ENCODE measurements at regions not wholly inside any gene's neighbourhood (a gene's known extent, or its start where the extent isn't known, plus 50 kb on each side); places are given as distances from the start of the nearest gene placed in this dataset.

DNA sequence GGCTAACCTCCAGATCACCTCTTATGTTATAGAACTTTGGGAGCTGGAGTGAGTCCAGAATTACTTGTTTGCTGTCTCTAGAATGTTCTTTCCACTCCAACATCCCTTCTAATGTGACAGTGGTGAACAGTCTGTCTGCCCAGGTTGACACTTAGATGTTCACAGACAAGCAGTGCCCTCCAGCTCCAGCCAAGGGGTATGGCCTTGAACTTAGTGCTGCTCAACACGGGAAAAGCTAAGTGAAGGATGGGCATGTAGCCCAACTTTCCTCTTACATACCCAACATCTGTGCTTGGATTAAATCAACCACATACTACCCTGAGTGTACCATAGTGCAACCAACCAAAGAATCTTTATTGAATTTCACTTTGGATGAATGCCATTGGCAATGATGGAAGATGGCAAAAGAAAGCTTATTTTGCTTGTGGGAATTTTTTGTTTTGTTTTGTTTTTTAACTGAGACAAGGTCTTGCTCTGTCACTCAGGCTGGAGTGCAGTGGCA lies 201.2 kb downstream of the NXNL2 start:
- BruUV-seq (replicated peaks), result no TSS peak
- H3K27ac ChIP-seq (ENCODE audit: insufficient read depth, low read length), result no peak overlapping the region
- DNase-seq, result no peak
- H3K36me3 ChIP-seq (ENCODE audit: control insufficient read depth, insufficient read depth, low read length), result no peaks in the 10 kb centered on the region
- H3K79me1 ChIP-seq (ENCODE audit: low read depth in 1 of 2, low read length in 2 of 2), result no peaks in the 10 kb centered on the region
- peak overlapping the region; percentile 29; the same call in 1 of the 2 replicates for H2BK20ac ChIP-seq (ENCODE audit: low read depth, low read length)
- no peak overlapping the region for H2AFZ ChIP-seq (replicated peaks; ENCODE audit: low read length, poor library complexity)
- H3K56ac ChIP-seq (ENCODE audit: extremely low read depth, insufficient read depth, low read length), result no peak overlapping the region
- no peak overlapping the region for H3K4me2 ChIP-seq (ENCODE audit: low read depth, low read length)
- H3K4ac ChIP-seq (ENCODE audit: low read depth, low read length), result peak overlapping the region; percentile 53; the same call in 1 of the 2 replicates
- no peak overlapping the region for H2BK5ac ChIP-seq (ENCODE audit: low read depth, low read length, poor library complexity, severe bottlenecking)
- no peak overlapping the region for H4K5ac ChIP-seq (ENCODE audit: low read depth, low read length)
- WGBS, 2 experiments (ENCODE audit: extremely low coverage in 2 of 2, insufficient read length in 1 of 2), result no CpG with 5 or more reads among the region's 1 CpG
- no peaks in the 10 kb centered on the region for H4K20me1 ChIP-seq (ENCODE audit: insufficient read depth, low read length)
- no peaks in the 10 kb centered on the region for H3K27me3 ChIP-seq (ENCODE audit: control insufficient read depth, insufficient read depth, low read length)
- dilution Hi-C loops (cut with HindIII; ENCODE audit: low sequenced_read_pairs, unreplicated experiment) (no loop called here), intact Hi-C loops (cut with micrococcal nuclease) (no loop called here), in situ Hi-C loops (cut with MboI; ENCODE audit: low sequenced_read_pairs) (no loop called here)
- H2AK5ac ChIP-seq (ENCODE audit: low read depth, low read length), result peak overlapping the region; percentile 66; the same call in 1 of the 2 replicates
- H3K9ac ChIP-seq (ENCODE audit: low read depth, low read length), result no peak overlapping the region
- H3K14ac ChIP-seq (replicated peaks; ENCODE audit: low read depth, low read length), result no peak overlapping the region
- H3K18ac ChIP-seq (ENCODE audit: low read depth, low read length), result peak overlapping the region; percentile 20; the same call in 1 of the 2 replicates
- H2BK15ac ChIP-seq (ENCODE audit: low read depth, low read length), result peak overlapping the region; percentile 65; the same call in 2 of the 3 replicates
- peaks cover under 1% of the 10 kb centered on the region; the same call in 1 of the 2 replicates for H3K9me3 ChIP-seq (ENCODE audit: control insufficient read depth, insufficient read depth, low read length)
- H2BK120ac ChIP-seq (ENCODE audit: low read depth, low read length), result peak overlapping the region; percentile 68; the same call in 1 of the 2 replicates
- no peak overlapping the region for H3K23ac ChIP-seq (ENCODE audit: low read depth, low read length)
- peaks cover 25% of the 10 kb centered on the region for H3K4me1 ChIP-seq (ENCODE audit: control insufficient read depth, insufficient read depth, low read length)
- no peak overlapping the region for H4K91ac ChIP-seq (ENCODE audit: insufficient read depth, low read depth, low read length)
- POLR2A ChIA-PET (ENCODE audit: unreplicated experiment), result no interaction called here
- CTCF ChIA-PET, result interaction anchor here (1.2 kb wide), 1 partner anchor 10 kb away, joined by 3 read pairs; no protein-coding TSS in a partner anchor
- H2AK9ac ChIP-seq (replicated peaks; ENCODE audit: low read depth, low read length, poor library complexity), result no peak overlapping the region
- peaks cover 8% of the 10 kb centered on the region for H3K9me1 ChIP-seq (ENCODE audit: insufficient read depth, low read length)
- ATAC-seq (ENCODE audit: low read depth), result no peak
- TF ChIP-seq, protein P1, sequence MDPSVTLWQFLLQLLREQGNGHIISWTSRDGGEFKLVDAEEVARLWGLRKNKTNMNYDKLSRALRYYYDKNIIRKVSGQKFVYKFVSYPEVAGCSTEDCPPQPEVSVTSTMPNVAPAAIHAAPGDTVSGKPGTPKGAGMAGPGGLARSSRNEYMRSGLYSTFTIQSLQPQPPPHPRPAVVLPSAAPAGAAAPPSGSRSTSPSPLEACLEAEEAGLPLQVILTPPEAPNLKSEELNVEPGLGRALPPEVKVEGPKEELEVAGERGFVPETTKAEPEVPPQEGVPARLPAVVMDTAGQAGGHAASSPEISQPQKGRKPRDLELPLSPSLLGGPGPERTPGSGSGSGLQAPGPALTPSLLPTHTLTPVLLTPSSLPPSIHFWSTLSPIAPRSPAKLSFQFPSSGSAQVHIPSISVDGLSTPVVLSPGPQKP (IDR thresholded peaks at IDR 0.05; ENCODE audit: borderline replicate concordance, low read depth, low read length), result no peak
- TF ChIP-seq RAD21 (IDR thresholded peaks at IDR 0.05; ENCODE audit: low read length) (no peak), POLR2A (IDR thresholded peaks at IDR 0.05; ENCODE audit: low read depth, low read length) (no peak), CEBPB (IDR thresholded peaks at IDR 0.05; ENCODE audit: low read depth, low read length) (no peak), MXI1 (IDR thresholded peaks at IDR 0.05; ENCODE audit: borderline replicate concordance, low read depth, low read length) (no peak)
- TF ChIP-seq, protein P2, sequence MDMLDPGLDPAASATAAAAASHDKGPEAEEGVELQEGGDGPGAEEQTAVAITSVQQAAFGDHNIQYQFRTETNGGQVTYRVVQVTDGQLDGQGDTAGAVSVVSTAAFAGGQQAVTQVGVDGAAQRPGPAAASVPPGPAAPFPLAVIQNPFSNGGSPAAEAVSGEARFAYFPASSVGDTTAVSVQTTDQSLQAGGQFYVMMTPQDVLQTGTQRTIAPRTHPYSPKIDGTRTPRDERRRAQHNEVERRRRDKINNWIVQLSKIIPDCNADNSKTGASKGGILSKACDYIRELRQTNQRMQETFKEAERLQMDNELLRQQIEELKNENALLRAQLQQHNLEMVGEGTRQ (IDR thresholded peaks at IDR 0.05; ENCODE audit: low read depth, low read length), result no peak
- no peak overlapping the region for H4K8ac ChIP-seq (ENCODE audit: low read depth in 2 of 2, low read length in 2 of 2)
- no peak overlapping the region for H3K4me3 ChIP-seq (ENCODE audit: insufficient read depth, low read depth, low read length)

Measured in IMR-90 (cell line).